ENCODE measurements at regions not wholly inside any gene's neighbourhood (a gene's known extent, or its start where the extent isn't known, plus 50 kb on each side); places are given as distances from the start of the nearest gene placed in this dataset.

DNA sequence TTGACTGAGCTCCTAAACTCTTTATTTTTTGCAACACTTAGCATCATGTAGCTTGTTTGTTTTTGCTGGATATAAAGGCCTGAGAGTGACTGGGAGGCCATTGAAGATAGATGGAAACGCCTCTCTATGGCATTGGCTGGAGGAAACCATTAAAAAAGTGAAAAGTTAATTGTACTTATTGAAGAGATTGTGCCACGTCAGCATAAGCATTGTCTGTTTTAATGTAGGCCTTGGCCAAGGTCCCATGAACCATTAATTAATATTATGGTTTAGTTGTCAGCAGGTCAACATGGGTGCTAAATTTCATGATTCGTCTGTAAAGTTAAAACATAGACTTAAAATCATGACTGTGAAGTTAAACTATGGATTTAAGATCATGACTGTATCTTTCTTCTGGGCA, 178.6 kb downstream of the GATA3 start:
- TF ChIP-seq GATA2 (IDR thresholded peaks at IDR 0.05; ENCODE audit: low read depth, low read length), result no peak
- TF ChIP-seq GATA3 (IDR thresholded peaks at IDR 0.05; ENCODE audit: low read depth, low read length), result no peak

DNA sequence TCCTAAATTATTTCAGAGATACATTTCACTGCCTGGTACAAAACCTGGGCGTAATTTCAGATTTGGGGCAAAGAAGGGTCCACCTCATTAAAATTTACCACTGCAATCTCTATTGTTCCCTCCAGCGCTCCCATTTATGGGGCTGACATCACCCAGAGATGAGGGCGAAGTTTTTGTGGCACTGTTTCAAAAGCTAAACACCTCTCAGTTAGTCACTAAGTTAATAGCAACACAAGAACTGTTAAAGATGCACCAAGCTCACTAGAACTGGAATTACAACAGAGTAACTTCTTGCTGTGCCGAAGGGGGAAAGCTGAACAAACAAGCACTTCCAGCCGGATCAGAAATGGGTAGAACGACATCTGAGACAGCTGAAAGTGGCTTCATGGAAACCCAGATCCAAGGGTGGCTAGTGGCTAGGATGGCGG, 179.4 kb downstream of the GATA3 start:
- no peak for TF ChIP-seq GATA3 (IDR thresholded peaks at IDR 0.05; ENCODE audit: low read depth, low read length)
- no peak for TF ChIP-seq GATA2 (IDR thresholded peaks at IDR 0.05; ENCODE audit: low read depth, low read length)

DNA sequence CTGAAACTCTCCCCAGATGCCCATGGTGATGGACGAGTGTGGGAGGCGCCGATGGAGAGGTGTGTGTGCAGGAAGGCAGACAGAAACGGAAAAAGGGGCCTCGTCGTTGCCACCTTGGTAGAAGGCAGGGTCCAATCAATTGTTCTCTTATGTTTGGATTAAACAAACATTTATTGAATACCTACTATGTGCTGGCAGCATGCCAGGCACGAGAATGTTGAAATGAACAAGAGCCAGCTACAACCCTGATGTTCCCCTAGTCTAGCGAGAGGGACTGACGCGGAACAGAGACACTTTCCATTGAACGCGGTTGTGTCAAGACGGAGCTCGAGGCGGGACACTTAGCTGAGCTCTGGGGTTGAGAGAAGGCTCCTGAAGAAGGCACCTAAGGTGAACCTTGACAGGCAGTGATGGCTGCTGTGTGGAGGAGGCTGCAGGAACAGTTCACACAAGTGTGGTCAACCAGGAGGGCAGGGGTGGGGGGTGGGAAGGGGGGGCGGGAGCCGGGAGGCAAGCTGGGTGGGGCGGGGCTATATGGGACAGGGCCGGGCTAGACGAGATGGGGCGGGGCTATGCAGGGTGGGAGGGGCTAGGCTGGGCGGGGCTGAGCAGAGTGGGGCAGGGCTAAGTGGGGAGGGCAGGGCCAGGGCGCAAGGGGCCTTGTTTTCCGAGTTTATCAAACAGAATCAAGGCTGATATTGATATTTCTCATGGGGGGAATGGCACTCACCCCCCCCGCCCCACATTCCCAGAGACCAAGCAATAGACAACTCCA, 181.0 kb downstream of the GATA3 start:
- TF ChIP-seq GATA2 (IDR thresholded peaks at IDR 0.05; ENCODE audit: low read depth, low read length), result no peak
- TF ChIP-seq GATA3 (IDR thresholded peaks at IDR 0.05; ENCODE audit: low read depth, low read length), result no peak

DNA sequence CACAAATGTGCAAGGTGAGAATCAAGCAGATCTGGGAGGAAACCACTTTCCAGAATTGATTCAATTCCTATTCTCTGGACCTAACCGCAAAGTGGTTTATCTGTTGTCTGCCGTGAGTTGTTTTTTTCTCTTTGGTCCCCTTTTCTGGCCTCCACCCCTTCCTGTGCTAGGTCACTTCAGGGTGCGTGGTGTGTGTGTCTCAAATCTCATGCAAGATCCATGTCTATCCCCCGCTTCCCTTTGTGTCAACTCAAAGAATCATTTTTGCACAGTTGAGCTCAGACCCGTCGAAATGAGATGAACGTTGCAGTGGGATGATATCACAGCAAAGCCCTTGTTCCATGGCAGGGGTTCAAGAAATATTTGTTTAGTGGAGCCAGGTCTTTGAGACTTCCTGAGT, 184.5 kb downstream of the GATA3 start:
- TF ChIP-seq GATA3 (IDR thresholded peaks at IDR 0.05; ENCODE audit: low read depth, low read length) (no peak), GATA2 (IDR thresholded peaks at IDR 0.05; ENCODE audit: low read depth, low read length) (no peak)

DNA sequence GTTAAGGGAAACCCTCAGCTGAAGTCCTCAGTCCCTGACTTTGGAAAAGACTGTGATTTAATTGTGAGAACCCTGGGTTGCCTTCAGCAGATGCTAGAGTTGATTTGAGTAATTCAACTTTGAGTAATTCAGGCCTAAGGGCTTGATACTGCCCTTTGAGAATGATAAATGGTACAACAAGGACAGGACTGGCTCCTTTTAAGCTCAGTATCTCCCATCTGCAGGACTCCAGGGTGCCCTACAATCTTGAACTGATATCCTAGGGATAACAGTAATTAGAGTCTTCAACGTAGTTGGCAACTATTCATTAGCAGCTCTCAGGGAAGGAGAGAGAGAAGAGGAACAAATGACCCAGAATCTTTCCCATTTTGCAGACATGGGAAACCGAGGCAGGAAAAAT, 186.4 kb downstream of the GATA3 start:
- TF ChIP-seq GATA2 (IDR thresholded peaks at IDR 0.05; ENCODE audit: low read depth, low read length), result no peak; the same call in 1 of the 2 replicates
- TF ChIP-seq GATA3 (IDR thresholded peaks at IDR 0.05; ENCODE audit: low read depth, low read length), result no peak

DNA sequence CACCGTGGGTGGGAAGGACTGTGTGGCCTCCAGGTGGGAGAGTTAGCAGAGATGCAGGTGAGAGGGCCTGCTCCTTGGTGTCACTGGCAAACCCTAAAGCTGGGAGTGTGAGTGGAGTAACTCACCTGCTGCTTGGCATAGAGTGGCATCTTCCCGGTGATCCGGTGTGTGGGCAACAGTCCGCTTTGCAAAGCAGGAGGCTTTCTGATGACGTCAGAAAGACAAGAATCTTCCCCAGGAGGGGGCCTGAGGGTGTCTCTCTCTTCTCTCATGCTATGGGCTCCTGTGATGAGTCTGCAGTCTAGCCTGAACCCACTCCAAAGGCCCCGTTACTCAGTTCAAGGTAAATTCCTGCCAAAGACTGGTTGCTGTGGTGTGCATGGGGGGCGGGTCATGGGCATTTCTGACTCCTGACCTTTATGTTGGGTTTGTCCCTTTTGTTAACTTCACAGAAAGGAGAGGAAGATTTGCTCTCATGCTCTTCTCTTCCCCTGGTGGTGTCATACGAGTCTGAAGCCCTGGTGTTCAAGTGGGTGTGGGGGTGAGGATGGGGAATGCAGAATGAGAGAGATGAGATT, 187.9 kb downstream of the GATA3 start:
- TF ChIP-seq GATA3 (IDR thresholded peaks at IDR 0.05; ENCODE audit: low read depth, low read length) (no peak), GATA2 (IDR thresholded peaks at IDR 0.05; ENCODE audit: low read depth, low read length) (no peak)

DNA sequence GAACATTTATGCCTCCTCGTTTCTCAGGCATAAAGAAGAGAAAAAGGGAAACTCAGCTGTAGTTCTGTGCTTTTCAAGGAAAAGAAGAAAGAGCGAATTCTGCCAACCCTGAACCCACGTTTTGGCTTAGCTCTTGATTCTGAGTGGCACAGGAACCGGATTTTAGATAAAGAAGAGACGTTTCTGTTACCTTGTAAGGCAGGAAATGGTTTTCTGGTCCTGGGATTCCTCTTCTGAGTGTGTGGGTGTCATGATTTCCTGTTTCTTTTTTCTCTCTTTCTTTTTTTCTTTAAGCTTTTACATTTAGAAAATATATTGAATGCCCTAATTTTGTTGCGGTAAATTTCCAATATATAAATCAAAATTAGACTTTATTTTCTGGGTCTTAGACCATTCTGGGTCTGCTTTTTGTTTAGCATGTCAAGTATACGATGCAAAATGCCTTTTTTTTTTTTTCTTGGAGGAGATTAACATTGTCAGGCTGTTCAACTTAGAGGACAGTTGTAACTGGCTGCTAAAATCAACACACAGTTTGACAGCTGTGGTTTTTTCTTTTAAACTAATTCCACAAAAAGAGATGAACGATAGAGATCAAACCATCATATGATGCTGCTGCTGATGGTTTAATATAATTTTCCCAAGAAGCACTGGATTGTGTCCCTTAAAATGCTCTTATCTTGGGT, 190.8 kb downstream of the GATA3 start:
- TF ChIP-seq GATA3 (IDR thresholded peaks at IDR 0.05; ENCODE audit: low read depth, low read length), result peak; percentile 90
- peak; percentile 90; the same call in 1 of the 2 replicates for TF ChIP-seq GATA2 (IDR thresholded peaks at IDR 0.05; ENCODE audit: low read depth, low read length)

DNA sequence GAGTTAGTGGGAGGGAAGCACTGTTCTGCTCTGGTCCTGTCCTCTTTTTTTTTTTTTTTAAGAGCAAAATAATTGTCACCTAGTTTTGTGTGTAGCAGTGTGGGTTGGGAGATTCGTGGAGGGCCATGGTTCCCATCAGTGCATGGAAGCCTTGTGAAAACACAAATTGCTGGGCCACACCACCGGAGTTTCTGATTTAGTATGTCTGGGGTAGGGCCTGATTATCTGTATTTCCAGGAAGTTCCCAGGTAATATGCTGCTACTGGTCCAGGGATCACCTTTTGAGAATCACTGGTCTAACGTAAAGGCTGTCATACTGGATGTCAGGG, 191.3 kb downstream of the GATA3 start:
- TF ChIP-seq GATA3 (IDR thresholded peaks at IDR 0.05; ENCODE audit: low read depth, low read length) (peak; percentile 8), GATA2 (IDR thresholded peaks at IDR 0.05; ENCODE audit: low read depth, low read length) (peak; percentile 47; the same call in 1 of the 2 replicates)

DNA sequence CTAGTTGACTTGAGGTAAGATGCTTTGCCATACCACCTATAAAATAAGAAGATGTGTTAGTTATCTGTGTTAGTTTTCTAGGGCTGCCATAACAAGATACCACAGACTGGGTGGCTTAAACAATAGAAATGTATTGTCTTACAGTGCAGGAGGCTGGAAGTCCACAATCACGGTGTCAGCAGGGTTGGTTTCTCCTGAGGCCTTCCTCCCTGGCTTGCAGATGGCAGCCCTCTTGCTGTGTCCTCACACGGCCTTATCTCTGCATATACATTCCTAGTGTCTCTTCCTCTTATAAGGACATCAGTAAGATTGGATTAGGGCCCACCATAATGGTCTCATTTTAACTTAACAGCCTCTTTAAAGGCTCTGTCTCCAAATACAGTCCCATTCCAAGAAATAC, 192.1 kb downstream of the GATA3 start:
- no peak for TF ChIP-seq GATA3 (IDR thresholded peaks at IDR 0.05; ENCODE audit: low read depth, low read length)
- no peak for TF ChIP-seq GATA2 (IDR thresholded peaks at IDR 0.05; ENCODE audit: low read depth, low read length)

DNA sequence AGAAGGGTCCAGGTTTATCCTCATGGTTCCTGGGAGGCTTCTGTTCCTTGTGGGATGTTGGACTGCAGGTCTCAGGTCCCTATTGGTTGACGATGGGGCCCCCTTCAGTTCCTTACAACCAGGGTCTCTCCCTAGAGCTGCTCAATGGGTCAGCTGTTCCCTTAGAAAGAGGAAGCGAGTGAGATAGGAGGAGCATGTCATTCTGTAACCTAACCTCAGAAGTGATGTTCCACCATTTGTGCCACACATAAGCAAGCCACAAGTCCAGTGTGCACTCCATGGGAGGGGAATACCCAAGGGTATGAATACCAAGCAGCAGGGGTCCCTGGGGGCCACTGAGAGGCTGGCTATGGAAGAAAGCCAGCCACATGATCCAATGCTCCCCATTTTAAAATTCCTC, 192.7 kb downstream of the GATA3 start:
- TF ChIP-seq GATA3 (IDR thresholded peaks at IDR 0.05; ENCODE audit: low read depth, low read length) (no peak), GATA2 (IDR thresholded peaks at IDR 0.05; ENCODE audit: low read depth, low read length) (no peak)

DNA sequence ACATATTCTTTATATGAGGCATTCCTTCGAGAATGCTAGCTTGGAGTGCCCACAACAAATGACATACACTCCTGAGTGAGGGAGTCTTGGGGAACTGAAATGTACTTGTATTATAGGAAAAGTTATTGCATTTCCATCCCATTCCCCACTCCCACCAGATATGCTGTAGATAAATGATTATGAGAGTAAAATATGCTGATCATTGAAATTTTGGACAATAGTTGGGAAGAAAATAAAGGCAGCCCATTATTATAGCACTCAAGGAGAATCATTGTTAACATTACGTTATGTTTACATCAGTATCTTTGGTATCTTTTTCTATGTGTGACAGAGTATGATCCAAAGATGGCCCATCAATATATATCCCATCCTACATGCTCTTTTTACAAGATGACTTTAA, 194.4 kb downstream of the GATA3 start:
- TF ChIP-seq GATA3 (IDR thresholded peaks at IDR 0.05; ENCODE audit: low read depth, low read length), result no peak
- no peak for TF ChIP-seq GATA2 (IDR thresholded peaks at IDR 0.05; ENCODE audit: low read depth, low read length)

DNA sequence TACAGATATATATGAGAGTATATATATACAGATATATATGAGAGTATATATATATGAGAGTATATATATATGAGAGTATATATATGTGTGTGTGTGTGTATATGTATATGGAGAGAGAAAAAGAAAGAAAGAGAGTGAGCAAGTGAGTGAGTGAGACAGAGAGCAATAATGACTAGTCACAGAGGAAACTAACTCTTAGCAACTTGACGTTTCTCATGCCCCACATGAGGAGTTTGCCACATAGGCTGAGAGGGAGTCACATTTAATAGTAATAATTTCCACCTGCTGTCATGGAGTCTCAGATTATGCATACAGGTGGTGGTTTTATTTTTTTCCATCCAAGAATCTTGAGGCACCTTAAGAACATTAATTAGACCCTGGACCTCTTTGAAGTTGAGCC, 199.9 kb downstream of the GATA3 start:
- no peak for TF ChIP-seq GATA3 (IDR thresholded peaks at IDR 0.05; ENCODE audit: low read depth, low read length)
- no peak for TF ChIP-seq GATA2 (IDR thresholded peaks at IDR 0.05; ENCODE audit: low read depth, low read length)

DNA sequence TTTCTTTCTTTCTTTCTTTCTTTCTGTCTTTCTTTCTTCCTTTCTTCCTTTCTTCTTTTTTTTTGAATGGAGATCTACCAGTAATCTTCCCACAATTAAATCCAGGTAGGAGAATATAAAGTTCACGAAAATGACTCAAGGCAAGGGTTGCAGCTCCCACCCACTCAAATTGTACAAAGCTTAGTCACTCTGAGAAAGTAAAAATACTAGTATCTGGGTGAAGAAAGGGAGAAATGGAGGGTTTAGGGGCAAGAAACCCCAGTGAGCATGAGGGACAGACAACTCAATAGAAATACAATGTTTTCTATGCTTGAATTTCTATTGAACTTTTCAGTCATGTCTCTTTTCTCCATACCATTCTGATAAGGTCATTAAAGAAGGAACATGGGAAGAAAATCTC, 200.8 kb downstream of the GATA3 start:
- TF ChIP-seq GATA2 (IDR thresholded peaks at IDR 0.05; ENCODE audit: low read depth, low read length) (no peak), GATA3 (IDR thresholded peaks at IDR 0.05; ENCODE audit: low read depth, low read length) (no peak)

DNA sequence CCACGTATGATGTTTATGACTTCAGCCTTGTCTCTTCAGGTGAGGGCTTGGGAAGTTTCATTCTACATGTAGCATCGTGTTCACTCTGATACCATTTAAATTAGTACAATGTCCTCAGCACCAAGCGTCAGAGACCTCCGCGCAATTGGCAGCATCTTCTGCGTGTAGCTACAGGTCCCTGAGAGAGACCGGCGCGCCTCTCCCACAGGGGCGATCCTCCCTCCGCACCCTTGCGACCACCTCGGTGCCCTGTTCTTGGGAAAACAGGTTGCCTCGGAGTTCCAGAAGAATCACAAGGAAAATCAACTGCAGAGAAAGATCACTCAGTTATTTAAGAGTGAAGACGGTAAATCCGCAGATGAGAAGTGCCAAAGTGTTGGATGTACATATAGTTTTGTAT, 206.2 kb downstream of the GATA3 start:
- no peak for TF ChIP-seq GATA3 (IDR thresholded peaks at IDR 0.05; ENCODE audit: low read depth, low read length)
- no peak for TF ChIP-seq GATA2 (IDR thresholded peaks at IDR 0.05; ENCODE audit: low read depth, low read length)

DNA sequence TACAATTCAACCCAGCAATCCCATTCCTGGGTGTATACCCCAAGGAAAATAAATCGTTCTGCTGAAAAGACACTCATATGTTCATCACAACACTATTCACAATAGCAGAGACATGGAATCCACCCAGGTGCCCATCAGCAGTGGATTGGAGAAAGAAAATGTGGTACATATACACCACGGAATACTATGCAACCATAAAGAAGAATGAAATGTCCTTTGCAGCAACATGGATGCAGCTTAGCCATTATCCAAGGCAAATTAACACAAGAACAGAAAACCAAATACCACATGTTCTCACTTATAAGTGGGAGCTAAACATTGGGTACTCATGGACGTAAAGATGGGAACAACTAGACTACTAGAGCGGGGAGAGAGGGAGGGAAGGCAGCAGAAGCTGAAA, 207.8 kb downstream of the GATA3 start:
- TF ChIP-seq GATA2 (IDR thresholded peaks at IDR 0.05; ENCODE audit: low read depth, low read length), result no peak
- no peak for TF ChIP-seq GATA3 (IDR thresholded peaks at IDR 0.05; ENCODE audit: low read depth, low read length)

All from SH-SY5Y (cell line).